OCI-M1 (cell line): ENCODE measurements at regions not wholly inside any gene's neighbourhood (a gene's known extent, or its start where the extent isn't known, plus 50 kb on each side); places are given as distances from the start of the nearest gene placed in this dataset.
"Not testable (repeated sequence)": the region's sequence is repeated elsewhere in the genome, so short reads cannot be mapped to it uniquely, and the experiment has no call there.

ENCODE experiments used
- DNase-seq: peaks from one replicate; lab custom pipeline; 2025; lab: John Stamatoyannopoulos, UW

- no peak for DNase-seq
Observed at GRCh38 chr4:112076919-112077608, 68.2 kb upstream of the FAM241A start.

- DNase-seq = no peak
Observed at GRCh38 chr4:112077743-112078142, 67.5 kb upstream of the FAM241A start.

- no peak for DNase-seq
Observed at GRCh38 chr4:112082954-112083586, 62.2 kb upstream of the FAM241A start.

DNA sequence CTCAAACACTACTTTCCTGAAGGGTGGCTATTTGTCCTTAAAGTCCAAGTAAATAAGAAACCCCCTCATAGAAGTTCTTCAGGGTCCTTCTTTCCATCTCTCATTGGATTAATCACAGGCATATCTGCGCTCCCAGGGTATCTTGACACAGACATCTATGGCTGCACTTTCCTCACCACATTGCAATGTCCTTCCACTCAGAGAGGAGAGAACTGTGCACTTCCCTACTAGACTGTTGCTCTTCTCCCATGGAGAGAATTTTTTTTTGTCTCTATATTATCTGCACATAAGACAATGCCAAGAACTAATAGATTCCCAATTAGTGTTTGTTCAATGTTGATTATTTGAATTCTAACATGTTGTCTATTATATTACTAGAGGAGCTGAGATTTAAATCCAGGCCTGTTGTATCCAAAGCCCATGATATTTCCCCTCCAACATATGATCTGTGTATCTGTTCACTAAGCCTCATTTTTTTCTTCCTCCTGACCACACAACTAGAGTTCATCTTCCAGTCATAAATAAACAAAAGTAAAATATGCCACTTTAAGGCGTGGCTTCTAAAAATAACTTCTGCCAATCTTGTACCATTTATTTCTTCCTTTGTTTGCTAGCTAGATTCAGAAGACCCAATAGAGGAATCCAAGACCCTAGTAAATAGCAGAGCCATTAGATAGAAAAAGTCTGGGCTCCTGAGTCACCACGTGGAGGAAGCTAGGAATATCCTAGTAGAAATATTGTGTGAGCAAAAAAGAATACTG lies 61.5 kb upstream of the FAM241A start:
- no peak for DNase-seq

- no peak for DNase-seq
Observed at GRCh38 chr4:112085156-112086035, 59.9 kb upstream of the FAM241A start.

DNA sequence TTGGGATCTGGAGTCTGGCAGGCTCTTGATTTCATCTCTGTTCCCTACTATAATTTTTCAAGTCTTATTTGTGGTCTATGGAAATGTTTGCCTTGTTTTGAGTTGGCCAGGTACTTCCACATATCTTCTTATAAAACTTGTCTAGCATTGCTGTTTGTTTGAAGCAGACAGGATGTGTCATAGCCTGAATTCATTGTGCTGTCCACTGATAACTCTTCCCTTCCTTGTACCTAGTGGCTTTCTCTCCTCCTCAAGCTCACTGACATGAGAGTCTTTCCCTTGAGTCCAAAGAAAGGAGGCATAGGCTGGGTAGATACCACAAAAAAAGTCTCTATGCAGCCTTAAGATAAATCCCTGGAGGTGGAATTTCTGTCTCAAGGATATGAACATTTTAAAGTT lies 59.2 kb upstream of the FAM241A start:
- no peak for DNase-seq

DNA sequence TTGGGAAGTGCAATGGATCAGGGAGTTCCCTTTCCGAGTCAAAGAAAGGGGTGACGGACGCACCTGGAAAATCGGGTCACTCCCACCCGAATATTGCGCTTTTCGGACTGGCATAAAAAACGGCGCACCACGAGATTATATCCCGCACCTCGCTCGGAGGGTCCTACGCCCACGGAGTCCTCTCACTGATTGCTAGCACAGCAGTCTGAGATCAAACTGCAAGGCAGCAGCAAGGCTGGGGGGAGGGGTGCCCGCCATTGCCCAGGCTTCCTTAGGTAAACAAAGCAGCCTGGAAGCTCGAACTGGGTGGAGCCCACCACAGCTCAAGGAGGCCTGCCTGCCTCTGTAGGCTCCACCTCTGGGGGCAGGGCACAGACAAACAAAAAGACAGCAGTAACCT lies 58.6 kb upstream of the FAM241A start:
- not testable (repeated sequence) for DNase-seq

- DNase-seq = not testable (repeated sequence)
Observed at GRCh38 chr4:112092330-112092729, 52.9 kb upstream of the FAM241A start.

DNA sequence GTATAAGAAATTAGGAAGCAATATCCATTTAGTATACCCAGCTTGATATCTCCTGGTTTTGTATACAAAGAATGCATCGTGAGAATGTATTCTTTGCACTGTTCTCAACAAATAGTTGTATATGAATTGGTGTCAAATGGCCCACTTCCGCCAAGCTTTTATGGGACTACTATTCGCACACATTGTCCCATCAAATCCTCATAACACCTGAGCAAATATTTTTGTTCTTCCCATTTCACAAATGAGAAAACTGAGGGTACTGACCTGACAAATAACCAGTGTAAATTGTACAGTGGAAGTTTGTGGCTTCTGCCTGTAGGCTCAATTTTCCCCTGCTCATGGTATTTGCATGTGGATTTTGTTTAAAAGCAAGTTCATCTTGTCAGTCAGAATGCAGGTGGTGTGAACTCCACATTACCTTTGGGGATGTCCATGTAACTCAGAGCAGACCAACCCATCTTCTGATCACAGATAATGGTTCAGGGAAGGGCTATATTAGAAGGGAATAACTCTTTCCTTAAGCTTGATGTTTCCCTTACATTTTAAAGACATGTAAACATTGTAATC lies 51.5 kb upstream of the FAM241A start:
- no peak for DNase-seq

GRCh38 chr4:112094330-112094729 lies 50.9 kb upstream of the FAM241A start:
- no peak for DNase-seq
